Upper lobe of left lung (tissue), 4 donors: ENCODE measurements at regions not wholly inside any gene's neighbourhood (a gene's known extent, or its start where the extent isn't known, plus 50 kb on each side); places are given as distances from the start of the nearest gene placed in this dataset.

ENCODE experiments used
- EP300 ChIP-seq, 4 donors: sonication (generic); formaldehyde crosslinking; IDR thresholded peaks; one replicate each; pipeline ENCODE4 v1.5.1; 2017; ENCODE audit warnings: antibody characterized with exemption in 4 of 4, control low read depth in 2 of 4
- TF ChIP-seq, protein P1 (sequence below), 6 experiments: fragments of 450-650 bp in 4 of 6; fragments of 200-600 bp in 2 of 6; sonication (generic) in 2 of 6; IDR thresholded peaks; one replicate each; pipeline ENCODE4 v1.5.1; 2016 to 2019; ENCODE audit warnings: antibody characterized with exemption in 6 of 6

GRCh38 chr6:86028776-86029175 lies 386.1 kb upstream of the SYNCRIP start:
- TF ChIP-seq, protein P1, sequence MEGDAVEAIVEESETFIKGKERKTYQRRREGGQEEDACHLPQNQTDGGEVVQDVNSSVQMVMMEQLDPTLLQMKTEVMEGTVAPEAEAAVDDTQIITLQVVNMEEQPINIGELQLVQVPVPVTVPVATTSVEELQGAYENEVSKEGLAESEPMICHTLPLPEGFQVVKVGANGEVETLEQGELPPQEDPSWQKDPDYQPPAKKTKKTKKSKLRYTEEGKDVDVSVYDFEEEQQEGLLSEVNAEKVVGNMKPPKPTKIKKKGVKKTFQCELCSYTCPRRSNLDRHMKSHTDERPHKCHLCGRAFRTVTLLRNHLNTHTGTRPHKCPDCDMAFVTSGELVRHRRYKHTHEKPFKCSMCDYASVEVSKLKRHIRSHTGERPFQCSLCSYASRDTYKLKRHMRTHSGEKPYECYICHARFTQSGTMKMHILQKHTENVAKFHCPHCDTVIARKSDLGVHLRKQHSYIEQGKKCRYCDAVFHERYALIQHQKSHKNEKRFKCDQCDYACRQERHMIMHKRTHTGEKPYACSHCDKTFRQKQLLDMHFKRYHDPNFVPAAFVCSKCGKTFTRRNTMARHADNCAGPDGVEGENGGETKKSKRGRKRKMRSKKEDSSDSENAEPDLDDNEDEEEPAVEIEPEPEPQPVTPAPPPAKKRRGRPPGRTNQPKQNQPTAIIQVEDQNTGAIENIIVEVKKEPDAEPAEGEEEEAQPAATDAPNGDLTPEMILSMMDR (IDR thresholded peaks at IDR 0.05), result no peak
- no peak for TF ChIP-seq EP300 (IDR thresholded peaks at IDR 0.05)
